GM18951 (cell line): ENCODE measurements at regions not wholly inside any gene's neighbourhood (a gene's known extent, or its start where the extent isn't known, plus 50 kb on each side); places are given as distances from the start of the nearest gene placed in this dataset.

Experiments used
- POLR2A ChIP-seq: IDR thresholded peaks from 4 replicates; pipeline ENCODE4 v1.6.1; 2011; ENCODE audit warnings: mild to moderate bottlenecking; ENCODE audit not compliant: insufficient read length, insufficient read depth; ENCODE audit errors: extremely low read depth
- in situ Hi-C: fragments of 300-500 bp; cut with MboI; formaldehyde crosslinking; loops from one replicate; pipeline ENCODE4 v1.12.0; 2022; ENCODE audit warnings: low sequenced_read_pairs, mixed read lengths, inconsistent platforms; ENCODE audit not compliant: unreplicated experiment

DNA sequence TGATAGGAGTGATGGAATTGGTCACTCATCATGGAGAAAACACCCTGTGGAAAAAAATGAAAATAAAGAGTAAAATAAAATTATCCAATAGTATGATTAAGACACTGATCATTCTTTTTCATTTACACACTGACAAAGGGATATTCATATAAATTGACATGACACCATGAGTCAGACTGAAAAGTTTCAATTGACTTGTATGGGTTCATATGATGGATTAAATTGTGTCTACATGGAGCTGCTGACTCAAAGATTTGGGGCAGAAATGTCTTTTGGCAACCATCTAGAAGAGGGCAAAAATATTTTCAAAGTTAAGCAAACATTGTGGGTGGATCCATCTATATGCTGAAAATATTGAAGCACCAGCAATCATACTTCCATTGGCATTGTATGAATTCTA is 153.4 kb upstream of the PPP3CA start:
- in situ Hi-C loops: no loop called here
- TF ChIP-seq POLR2A: no peak

DNA sequence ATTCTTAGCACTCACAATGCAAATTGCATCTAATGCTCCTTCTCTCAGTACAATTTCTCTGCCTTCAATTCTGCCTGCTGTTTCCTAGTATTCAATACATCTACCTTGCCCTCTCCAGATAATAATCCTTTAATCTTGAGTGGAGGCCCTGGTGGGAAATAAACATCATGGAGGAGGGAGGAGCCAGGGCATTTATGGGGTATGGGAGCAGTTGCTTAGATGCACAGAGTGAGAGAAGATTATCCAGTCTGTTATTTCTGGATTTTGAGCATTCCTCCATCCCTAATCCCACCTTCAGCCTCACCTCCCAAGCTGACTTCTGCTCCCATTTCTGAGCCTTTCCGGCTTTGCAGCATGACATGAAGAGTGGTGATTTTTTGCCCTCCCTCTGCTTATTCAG is 127.9 kb upstream of the PPP3CA start:
- in situ Hi-C loops: no loop called here
- no peak for TF ChIP-seq POLR2A

DNA sequence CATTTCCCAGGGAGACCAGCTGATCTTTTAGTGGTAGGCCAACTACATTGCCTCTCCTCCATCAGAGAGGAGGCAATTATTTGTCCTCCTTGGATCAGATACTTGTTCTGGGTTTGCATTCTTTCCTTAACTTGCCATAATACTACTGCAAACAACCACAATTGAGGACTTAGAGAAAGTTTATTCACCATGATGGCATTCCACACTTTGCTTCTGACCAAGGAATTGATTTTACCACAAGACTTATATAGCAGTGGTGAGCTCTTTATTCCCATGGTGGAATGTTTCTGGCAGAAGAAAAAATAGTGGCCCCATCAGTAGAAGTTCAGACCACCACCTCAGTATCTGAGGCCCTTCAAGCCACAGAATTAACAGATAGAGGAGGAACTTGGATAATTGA is 123.9 kb upstream of the PPP3CA start:
- in situ Hi-C loops: no loop called here
- no peak for TF ChIP-seq POLR2A

DNA sequence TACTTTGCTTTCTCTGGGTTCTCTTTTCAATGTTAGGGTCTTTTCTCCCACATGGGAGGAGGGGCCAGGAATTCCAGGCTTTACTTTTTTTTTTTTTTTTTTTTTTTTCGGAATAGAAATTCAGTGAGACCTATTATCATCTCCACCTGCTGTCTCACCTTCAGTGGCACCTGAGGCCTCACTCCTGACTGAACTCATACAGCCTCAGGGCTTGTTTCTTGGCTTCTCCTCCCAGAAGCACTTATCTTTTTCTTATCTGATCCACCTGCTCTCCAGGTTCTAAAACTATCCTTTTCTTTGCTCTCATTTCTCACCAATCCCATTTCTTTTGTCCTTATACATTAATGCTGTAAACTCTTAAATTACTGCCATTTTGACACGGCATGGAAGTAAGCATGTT is 117.3 kb upstream of the PPP3CA start:
- in situ Hi-C loops: no loop called here

DNA sequence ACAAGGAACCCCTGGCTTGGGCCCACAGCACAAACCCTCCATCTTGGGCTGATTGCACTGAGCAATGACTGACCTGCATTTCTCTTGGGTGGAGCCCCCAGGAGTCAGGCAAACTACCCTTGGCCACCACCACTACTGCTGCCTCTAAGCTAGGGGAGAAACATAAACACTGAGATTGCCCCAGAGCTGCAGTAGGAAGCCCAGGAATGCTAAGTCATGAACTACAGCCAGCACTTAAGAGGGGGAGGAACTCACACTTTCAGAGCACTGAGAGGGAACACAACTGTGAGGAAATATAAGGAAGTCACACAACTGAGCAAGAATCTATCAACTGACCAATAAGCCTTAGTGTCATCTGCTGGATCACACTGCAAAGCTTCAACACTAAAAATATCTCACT is 111.6 kb upstream of the PPP3CA start:
- no peak for TF ChIP-seq POLR2A
- in situ Hi-C loops: no loop called here

More for the DNA sequence above, 117.3 kb upstream of the PPP3CA start:
- TF ChIP-seq POLR2A: no peak

DNA sequence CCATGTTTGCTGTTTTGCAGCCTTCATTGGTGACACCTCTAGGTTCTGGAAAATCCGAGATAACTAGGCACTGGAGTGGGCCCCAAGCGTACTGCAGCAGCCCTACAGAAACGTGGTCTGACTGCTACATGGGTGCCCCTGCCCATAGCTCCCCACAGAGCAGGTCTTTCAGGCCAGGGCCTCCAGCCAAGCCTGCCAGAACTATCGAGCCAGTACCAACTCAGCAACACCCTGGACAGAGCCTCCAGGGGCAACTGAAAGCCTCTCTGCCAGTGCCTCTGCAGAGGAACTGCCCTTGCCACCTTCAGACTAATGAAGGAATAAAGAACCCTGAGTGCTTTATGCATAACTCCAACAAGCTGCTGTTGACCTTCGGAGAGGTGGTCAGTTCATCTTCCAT is 111.1 kb upstream of the PPP3CA start:
- TF ChIP-seq POLR2A: no peak
- in situ Hi-C loops: no loop called here

DNA sequence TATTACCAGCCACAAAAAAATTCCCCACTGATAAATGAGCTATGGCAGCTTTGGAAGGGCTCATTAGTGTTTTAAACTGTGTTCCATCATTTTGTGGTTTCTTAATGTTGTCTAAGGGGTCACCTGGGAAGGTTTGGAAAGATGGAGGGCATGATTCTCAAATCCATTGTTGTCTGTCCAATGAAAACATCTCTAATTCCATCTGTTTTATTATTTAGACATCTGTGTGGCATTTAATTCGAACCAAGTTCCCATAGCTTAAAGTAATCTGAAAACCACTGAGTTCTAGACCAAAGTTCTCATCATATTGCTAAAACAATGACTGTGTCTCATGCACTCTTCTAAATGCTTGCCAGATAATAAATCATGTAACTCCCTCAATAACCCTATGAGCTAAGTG is 103.8 kb upstream of the PPP3CA start:
- no peak for TF ChIP-seq POLR2A
- in situ Hi-C loops: no loop called here

DNA sequence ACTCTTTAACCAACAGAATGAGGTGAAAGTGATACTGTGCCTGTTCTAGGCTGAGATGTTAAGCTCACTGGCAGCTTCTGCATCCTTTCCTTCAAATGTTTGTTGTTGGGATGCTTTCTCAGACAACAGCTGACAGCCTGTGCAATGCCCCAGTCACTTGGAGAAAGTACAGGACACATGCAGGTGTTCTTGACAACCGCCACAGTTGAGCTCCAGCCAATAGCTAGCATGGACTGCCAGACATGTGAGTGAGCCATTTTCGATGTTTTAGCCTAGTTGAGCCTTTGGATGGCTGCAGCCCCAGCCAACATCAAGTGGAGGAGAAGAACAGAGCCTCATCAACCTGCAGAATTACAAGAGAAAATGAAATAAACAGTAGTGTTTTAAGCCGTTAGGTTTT is 94.1 kb upstream of the PPP3CA start:
- no peak for TF ChIP-seq POLR2A
- in situ Hi-C loops: no loop called here

DNA sequence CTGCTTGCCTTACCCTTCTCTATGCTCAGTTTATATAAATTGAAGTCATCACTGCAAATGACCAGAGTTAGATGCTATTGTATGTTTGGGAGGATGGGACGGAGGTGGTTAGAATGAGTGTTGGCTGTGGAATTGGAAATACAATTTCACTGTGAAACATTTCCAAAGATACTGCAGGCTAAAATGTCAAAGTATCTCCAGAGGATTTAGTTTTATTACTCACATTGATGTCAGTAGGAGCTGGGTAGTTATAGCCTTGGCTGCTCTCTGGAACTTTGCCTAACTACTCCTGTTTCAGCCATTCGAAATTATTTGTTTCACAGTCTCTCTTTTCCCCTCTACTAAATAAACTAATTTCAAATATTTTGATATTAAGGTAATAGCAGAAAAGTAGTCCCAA is 92.6 kb upstream of the PPP3CA start:
- TF ChIP-seq POLR2A: no peak
- in situ Hi-C loops: no loop called here

DNA sequence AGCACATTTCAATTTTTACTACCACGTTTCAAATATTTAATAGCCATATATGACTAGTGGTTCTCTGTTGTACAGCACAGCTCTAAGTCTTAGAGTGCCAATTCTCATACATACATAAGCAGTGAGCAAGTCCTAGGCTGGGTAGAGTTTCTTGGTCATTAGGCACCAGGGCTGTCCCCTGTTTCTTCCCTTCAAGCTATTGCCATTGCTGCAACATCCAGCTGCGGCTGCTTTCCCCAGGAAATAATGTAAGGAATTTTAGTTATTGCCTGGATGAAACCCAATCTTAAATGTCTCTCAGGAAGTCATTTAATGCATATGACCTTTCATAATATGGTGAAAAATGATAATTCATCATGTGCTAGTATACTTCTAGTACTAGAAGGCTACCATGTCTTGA is 74.1 kb upstream of the PPP3CA start:
- TF ChIP-seq POLR2A: no peak

DNA sequence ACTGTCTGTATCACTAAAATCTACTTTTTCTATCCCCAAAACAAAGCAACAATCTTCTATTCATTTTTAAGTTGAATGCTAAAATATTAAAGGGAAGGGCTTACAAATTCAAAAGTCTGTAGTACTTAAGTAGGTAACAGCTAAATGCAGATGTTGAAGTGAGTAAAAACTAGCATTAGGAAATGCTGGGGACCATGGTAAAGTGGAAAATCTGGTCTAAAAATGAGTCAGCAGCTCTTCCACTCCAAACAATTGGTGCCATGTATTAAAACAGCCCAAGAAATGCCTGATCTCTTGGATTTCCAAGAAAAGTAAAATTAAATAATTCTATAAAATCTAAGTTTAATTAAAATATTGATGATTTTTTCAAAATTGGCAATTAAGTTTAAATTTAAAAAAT is 73.3 kb upstream of the PPP3CA start:
- in situ Hi-C loops: no loop called here

More for the DNA sequence above, 74.1 kb upstream of the PPP3CA start:
- in situ Hi-C loops: no loop called here

DNA sequence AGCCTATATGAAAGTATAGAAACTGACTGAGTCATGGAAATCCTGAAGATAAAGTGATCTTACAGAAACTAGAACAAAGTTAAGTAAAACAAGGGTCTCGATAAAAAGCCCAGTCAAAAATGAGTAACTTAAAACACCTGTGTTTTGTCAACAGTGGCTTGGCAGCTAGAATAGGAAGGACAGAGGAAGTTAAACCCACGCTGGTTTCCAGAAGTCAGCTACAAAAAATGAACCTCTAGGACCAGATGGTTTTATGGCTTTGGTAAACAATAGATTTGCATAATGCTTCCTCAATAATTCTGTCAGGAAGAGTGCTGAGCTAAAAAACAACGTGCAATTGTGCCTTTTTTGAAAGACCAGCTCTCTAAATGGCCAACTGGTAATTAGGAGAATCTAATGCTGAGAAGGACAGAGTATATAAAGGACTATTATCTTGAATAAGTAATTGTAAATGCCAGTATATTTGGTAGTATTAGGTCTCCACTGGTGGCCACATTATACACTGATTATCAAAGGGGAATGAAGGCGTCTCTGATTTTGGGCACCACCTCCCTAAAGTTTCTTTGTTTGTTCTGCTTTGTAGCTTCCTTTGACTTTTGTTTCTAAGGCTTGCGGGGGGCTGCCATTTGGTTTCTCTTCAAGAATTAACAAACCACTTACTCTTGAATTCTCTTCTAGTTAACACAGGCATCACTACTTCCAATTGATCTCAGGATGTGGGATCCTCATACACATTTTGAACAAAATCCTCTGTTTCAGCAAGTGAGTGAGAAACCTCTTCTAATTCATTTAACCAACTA is 72.2 kb upstream of the PPP3CA start:
- TF ChIP-seq POLR2A: no peak
- in situ Hi-C loops: no loop called here

More for the DNA sequence above, 73.3 kb upstream of the PPP3CA start:
- TF ChIP-seq POLR2A: no peak

DNA sequence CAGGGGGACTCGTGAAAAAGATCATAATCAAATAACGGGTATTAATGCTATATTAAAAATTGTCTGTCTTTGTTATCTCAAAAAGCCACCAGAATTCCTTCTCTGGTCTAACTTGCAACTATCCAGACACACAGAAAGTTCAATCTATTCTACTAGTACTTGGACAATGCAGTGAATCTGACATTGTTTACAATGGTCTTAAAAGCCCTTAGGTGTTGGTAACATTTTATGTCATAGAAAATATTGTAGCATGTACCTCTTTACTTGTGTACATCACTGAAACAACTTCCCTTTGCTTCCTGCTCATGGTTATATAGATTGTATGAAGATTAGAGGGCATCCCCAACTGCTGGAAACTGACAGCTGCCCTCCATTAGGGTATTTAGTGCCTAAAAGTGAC is 71.1 kb upstream of the PPP3CA start:
- no peak for TF ChIP-seq POLR2A
- in situ Hi-C loops: no loop called here

DNA sequence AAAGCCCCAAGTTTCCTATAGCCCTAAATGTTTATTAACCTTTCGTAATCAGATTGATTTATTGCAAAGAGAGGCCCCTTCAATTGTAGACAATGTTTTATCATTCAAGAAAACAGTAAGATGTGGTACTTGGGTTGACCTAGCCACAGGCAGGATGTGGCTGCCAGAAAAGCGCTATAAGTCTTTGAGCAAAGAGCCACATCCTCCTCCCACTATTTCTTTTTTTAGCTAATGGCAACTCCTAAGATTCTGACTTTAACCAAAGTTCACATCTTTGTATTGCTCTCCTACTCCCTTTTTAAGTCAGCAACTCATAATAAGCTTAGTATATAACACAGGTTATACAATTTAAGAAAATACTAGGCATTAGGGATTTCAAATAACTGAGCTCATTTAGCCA is 70.7 kb upstream of the PPP3CA start:
- no peak for TF ChIP-seq POLR2A
- in situ Hi-C loops: no loop called here

DNA sequence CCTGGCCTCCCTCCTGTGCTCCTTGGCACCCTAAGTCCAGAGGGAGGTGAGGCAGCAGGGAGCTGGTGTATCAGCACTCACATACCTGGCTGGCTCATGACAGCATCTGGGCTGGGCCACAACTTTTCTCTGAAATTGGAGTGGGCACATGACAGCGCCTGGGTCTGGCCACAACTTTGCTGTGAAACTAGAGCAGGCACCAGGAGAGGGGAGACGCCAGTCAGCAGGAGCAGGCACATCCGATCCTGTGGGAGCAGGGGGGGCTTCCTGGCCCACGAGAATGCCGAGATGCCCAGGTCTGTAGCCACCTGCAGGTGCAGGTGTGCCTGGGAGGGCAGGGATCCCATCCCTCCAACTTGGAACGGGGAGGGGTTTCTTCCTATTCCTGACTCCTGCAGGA is 69.7 kb upstream of the PPP3CA start:
- in situ Hi-C loops: no loop called here
- TF ChIP-seq POLR2A: no peak

DNA sequence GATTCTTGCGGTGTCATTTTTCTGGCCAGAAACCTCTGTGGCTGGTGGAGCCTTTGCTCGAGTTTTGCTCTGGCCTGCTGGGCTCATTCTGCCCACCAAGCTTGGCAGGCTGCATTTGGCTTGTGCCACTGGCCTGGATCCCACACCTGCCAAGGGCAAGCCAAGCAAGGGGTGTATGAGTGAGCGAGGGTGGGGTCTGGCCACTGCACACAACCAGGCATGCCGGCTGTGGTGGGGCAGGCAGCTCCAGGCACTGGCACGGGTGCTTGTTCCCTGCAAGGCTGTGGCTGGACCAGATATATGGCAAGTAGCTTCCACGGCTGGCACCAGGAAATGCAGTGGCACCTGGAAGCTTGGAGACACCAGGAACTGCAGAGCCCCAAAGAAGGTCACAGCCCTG is 68.6 kb upstream of the PPP3CA start:
- in situ Hi-C loops: no loop called here
- no peak for TF ChIP-seq POLR2A
